COLO668 (cell line): ENCODE measurements at regions not wholly inside any gene's neighbourhood (a gene's known extent, or its start where the extent isn't known, plus 50 kb on each side); places are given as distances from the start of the nearest gene placed in this dataset.
"Not testable (repeated sequence)": the region's sequence is repeated elsewhere in the genome, so short reads cannot be mapped to it uniquely, and the experiment has no call there.

Experiments used
- DNase-seq: peaks from one replicate; lab custom pipeline; 2025; ENCODE audit not compliant: unreplicated experiment; lab: John Stamatoyannopoulos, UW

DNA sequence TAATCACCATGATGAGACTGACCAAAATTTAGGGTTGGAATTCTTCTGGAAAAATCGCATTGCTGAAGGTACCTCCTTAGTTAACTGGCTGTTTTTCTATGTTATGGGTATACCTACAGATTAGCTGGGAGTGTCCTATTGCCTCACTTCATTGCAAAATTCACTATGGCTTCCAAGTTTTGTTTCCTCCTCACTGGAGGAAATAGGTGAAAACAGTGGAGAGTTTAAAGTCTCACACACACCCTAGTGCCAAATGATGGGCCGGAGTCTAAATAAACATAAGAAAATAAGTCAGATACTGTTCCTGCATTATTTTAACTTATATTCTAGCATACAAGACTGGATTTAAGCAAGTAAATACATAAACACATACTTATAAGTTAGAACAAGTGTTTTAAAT is 98.2 kb downstream of the AHR start:
- no peak for DNase-seq

DNA sequence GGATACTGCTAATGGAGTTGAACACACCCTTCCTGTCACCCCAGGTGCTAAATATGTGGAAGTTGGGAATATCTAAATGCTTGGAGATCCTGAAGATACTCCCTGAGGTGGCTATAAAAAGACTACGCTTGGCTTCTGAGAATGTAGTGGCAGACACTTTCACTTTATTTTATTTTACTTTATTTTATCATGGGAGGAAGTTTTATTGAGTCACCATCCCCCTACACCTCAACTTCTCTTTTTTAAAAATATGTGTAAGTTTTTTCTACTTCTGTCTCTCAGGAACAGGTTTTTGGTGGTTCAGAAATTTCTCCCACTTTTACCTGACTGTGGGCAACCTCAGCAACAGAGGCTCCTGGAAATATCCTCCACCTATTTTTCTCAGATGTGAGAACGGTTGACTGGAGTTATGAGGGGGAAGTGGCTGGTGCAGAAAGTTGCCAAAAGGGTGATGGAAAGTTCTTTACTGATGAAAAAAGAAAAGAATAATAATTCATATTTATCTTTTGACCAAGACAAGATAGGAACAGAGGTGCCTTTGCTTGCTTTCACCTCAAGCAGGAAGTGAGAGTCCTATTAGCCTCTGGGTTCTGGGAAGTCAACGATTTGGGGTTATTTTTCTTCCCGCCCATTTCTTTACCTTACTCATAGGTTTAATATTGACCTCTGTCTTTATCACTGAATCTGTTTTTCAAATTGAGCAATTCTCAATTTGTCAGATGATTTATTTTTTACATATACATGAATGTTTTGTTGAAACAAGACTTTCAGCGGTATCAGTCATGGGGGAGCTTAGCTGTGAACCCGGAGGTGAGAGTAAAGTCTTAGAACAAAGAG is 103.6 kb downstream of the AHR start:
- DNase-seq: no peak

DNA sequence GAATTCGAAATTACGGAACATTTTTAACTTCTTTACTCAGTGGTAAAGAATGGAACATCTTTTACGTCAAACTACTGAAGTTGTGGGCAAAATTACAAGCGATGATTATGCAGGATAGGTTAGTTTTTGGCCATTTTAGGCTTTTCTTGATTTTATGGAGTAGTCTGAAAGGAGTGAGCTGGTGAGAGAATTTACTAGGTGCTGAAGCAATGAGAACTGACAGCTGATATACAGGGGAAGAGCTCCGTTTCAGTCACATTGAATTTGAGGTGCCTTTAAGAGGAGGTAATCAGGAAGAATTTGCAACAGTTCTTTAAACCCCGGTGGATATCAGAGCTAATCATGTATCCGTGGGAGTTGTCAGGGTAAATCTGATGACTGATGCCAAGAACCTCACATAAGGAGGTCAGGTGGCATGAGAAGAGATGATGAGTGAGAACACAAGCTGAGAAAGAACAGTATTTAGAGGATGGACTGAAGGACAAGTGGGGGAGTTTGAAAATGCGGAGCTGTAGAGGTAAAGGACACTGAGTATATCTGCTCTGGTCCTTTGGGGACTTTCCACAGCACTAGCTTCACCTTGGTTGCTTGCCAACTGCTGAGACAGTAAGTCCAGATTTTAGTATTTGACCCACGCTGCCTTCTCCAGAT is 104.3 kb downstream of the AHR start:
- no peak for DNase-seq

DNA sequence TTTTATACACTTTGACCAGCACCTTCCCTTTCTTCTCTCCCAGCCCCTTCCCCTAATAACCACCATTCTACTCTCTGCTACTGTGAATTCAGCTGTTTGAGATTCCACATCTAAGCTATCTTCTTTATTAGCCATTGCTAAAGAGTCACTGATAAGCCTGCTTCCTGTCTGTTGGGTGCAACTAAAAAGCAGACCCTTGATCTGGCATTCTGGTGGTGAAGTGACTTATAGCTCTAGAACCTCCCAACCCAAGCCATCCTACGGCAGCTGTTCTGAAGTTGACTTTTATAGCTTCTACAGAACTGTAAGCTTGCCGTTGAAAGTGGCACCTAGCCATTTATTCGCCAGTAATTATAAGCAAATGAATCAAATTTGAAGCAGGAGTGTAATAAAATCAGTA is 105.6 kb downstream of the AHR start:
- DNase-seq: no peak

DNA sequence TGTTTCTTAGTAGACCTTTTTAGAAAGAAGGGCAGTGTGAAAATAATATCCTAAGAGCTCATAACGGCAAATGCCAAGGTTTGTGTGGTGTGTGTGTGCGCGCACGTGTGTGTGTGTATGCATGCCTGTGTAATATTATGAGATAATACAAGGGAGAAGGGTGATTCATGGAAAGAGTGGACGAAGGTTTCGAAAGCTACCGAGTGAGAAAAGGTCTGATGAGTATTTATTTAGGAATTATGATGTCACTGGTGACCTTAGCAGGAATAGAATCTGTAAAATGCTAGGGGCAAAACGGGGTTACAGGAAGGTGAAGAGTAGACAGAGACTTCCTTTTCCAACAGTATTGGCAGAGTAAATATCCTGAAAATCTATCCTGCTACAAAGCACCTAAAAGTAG is 107.3 kb downstream of the AHR start:
- DNase-seq: no peak

DNA sequence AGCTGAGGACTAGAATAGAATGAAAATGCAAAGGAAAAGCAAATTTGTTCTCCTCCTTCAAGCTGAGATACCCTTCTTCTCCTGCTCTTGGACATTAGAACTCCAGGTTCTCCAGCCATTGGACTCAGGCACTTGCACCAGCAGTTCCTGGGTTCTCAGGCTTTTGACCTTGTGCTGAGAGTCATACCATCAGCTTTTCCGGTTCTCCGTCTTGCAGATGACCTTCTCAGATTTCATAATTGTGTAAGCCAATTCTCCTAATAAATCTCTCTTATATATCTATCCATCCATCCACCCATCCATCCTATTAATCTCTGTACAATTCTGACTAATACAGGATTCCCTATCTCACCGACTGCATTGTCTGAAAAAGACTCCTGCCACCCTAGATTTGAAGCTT is 108.3 kb downstream of the AHR start:
- DNase-seq: no peak

DNA sequence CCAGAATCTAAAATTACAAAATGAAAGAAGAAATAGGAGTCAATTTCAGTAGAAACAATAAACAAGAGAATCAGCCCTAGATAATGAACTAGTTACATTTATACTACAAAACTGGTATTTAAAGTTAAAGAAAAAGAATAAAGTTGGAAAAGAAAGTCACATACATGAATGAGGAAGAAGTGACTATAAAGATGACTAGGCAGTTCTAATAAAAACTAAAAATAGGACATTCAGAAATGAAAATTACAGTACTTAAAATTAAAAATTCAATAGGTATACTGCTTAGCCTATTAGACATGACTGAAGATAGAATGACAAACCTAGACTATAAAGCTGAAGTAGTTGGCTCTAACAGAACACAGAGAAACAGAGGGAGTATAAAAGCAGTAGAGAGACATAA is 108.8 kb downstream of the AHR start:
- no peak for DNase-seq

DNA sequence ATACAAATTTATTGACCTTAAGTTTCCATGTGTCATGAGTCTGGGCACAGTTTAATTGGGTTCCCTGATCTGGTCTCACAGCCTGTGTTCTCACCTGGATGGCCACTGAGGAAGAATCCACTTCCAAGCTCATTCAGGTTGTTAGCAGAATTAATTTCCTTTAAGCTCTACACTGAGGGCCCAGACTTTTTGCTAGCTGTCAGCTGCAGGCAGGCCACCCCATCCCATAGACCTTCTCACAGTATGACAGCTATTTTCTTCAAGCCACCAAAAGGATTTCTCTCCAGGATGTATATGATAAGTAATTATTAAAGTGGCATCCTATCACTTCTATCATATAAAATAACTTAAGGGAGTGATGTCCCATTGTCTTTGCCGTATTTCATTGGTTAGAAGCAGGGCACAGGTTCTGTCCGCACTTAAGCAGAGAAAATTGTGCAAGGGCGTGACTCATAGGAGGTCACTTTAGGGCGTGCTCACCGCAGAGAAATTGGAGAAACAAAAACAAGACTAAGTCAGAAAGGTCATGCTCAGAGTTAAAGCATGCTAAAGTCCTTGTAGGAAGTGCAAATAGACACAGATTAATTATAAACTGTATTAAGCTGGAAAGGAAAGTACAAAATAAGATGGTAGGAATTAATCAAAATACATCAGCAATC is 109.9 kb downstream of the AHR start:
- no peak for DNase-seq

DNA sequence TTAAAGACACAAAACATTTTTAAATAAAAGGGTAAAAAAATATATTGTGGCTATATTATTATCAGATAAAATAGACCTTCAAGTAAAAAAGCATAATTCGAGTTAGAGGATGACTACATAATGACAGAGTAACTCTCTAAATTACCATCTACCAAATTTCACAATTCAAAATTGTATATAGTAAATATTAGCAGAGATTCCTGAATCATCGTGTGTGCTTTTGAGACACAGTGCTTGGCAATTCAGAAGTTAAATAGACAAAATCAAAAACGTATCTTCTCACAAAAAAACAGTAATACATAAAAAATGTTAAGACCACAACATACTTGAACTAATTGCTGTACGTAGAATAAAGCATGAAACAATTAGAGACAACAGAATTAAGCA is 110.4 kb downstream of the AHR start:
- no peak for DNase-seq

DNA sequence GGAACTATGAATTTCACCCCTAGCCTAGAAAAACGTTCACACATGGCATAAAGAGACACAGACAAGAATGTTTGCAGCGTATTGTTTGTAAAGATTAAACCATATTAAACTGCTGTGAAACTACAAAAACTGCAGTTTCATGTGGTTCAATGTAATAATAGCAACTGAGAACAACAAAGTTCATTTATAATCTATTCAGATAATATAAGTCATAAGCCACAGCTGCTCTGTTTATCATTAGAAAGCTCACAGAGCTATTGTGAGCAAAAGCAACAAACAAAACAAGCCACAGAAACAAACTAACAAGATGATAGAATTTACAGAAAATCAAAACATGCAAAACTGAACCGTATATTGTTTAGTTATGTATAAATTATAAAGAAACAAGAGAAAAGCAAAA is 113.5 kb downstream of the AHR start:
- no peak for DNase-seq

DNA sequence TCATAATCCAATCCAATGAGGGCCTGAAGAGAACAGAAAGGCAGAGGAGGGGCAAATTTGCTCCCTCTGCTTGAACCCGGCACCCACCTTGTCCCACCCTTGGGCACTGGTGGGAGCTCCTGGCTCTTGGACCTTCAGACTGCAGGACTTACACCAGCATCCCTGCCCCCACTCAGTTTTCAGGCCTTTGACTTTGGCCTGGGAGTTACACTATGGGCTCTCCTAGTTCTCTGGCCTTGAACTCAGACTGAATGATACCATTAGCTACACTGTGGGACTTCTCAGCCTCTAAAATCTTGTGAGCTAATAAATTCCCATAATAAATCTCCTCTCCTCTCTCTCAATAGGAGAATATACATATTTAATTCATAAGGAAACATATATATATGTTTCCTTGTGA is 114.4 kb downstream of the AHR start:
- no peak for DNase-seq

DNA sequence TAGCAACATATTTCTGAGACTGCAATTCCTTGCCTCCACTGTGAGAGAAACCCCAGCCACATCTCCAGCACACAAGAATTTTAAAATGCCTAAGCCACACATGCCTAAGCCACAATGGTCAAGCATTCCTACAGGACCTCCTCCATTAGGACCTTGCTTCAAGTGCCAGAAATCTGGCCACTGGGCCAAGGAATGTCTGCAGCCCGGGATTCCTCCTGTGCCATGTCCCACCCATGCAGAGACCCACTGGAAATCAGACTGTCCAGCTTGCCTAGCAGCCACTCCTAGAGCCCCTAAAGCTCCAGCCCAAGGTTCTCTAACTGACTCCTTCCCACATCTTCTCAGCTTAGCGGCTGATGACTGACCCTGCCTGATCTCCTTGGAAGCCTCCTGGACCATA is 117.5 kb downstream of the AHR start:
- DNase-seq: no peak

DNA sequence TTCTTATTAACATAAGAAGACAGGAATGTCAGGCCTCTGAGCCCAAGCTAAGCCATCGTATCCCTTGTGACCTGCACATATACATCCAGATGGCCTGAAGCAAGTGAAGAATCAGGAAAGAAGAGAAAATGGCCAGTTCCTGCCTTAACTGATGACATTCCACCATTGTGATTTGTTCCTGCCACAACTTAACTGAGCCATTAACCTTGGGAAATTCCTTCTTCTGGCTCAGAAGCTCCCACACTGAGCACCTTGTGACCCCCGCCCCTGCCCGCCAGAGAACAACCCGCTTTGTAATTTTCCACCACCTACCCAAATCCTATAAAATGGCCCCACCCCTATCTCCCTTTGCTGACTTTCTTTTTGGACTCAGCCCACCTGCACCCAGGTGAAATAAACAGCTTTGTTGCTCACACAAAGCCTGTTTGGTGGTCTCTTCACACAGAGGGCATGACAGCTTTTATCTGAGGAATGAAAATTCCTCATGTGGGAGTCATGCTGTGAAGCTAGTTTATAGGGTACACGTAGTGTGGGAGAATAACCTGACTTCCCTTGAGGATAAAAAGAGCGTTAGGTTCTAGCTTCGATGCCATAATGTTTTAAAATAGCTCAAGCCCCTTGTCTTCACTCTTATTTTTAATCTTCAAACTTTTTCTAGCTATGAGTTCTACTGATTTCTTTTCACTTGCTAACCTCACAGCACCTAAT is 122.0 kb downstream of the AHR start:
- not testable (repeated sequence) for DNase-seq

DNA sequence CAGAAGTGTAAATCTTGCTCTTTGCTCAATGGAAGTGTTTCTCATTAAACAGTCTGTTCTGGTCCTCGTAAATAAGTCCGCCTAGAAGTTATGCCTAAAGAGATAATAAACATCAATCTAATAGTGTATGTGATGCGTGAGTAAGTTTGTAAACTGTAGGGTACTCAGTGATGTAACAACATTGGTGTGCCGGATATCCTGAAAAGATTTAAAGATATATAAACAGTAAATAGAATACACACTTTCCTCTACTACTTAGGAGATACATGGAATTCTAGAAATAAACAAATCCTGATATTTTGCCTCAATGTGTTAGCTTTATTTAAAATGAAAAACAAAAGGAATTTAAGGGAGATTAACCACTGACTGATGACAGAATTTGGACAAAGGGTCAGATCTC is 123.5 kb downstream of the AHR start:
- no peak for DNase-seq

DNA sequence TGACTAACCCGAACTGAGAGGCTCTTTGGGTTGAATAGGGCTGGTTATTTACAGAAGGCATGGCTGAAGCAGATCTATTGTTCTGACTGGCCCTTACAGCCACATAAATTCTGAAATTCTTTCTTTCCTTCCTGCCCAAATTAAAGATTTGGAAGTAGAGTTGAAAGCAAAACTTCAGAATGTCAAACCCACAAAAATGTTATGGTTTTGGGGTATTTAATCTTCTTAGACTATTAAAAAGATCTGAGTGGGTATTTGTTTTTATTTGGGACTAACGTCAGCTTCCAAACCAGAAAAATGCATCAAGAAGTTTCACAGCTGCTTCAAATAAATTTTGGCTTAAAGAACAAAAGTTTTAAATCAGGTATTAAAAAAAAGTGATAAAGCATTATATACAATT is 124.5 kb downstream of the AHR start:
- DNase-seq: no peak

DNA sequence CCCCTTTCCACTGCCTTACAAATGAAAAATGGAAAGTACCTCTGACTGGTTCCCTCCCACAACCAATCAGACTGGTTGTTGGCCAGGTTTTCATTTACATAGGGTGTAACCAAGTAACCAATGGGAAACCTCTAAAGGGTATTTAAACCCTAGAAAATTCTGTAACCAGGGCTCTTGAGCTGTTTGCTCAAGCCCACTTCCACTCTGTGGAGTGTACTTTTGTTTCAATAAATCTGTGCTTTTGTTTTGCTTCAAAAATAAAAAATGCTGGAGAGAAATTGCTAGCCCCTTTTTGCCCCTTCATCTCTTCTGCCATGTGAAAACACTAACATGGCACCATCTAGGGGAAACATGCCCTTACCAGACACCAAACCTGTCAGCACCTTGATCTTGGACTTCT is 129.5 kb downstream of the AHR start:
- no peak for DNase-seq

DNA sequence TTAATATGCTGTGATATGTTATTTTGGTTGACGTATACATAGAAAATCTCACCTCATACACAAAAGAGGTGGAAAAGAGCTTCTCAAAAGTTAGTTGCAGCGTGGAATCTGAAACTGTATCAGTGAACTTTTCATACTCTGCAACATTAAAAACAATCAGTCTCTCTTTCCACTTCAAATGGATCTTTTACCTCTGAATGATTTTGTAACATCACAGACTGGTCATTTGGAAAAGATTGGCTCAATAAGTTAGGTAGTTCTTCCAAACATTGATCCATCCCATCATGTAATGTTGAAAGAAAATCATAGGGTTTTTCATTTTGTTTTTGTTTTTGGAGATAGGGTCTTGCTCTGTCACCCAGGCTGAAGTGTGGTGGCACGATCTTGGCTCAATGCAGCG is 131.1 kb downstream of the AHR start:
- no peak for DNase-seq

DNA sequence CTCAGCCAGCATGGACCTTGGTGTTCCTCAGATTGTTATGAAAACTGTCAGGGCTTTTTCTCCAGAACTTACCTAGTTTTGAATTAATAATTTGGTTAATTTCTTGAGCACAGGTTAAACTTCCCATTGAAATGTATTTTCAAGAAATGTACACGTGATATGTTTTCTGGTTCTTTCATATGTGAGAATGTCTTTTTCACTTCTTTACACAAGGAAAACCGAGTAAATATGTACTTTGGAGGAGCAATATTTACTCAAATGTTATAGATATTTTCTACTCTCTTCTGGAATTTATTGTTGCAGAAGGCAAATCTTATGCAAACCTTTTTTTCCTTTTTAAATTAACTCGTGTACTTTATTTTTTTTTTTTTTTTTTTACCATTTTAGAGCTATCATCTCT is 134.3 kb downstream of the AHR start:
- no peak for DNase-seq

DNA sequence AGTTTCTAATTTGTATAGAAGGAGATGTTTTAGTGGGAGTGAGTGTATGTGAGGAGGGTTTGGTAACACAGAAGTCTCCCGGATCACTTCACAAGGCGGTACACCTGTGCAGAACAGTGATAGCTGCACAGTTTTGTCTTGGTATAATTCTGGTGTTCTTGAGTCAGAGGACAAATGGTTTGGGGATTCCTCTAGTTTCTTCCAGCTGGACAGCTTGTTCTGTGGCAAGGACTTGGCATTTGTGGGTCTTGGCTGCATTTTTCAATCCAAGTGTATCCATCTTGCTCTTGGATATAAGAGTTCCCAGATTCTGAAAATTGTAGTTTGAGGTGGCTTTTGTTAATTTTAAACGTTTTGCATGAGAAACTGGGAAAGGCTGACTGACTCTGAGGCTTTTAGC is 135.7 kb downstream of the AHR start:
- DNase-seq: no peak

DNA sequence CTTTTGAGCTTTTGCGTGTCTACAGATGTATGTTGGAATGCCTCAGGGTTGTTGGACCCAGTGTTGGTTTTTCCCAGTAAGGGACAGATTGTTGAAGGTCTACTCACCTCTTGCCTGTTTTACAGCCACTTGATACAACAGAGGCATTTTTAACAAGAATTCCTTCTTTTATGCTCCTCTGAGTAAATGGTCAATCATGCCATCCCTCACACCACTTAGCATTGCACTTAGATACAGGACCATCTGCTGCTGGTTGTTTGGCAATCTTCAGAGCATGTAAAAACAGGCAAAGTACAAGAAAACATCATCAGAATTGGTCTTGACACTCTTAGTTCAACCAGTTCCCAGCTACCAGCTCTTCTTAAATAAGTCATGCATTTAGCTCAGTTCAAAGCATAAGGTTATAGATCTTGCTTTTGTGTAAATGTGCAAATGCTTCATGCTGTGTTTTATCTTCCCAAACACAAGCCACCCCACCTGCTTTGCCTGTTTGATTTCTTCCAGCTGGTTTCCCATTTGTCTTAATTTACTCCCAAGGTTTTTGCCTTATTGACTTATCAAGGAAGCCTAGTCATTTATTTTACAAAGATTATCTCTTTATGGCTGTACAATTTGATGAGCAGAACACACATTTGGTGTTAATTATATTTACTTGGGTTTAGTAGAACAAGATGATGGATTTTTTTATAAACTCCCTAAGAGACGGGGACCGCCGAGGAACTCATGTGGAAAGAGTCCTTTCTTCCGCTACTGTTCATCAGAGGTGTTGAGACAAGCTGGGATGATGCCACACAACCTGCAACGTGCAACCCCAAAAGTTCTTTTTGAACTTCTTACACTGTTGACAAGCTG is 136.6 kb downstream of the AHR start:
- no peak for DNase-seq

DNA sequence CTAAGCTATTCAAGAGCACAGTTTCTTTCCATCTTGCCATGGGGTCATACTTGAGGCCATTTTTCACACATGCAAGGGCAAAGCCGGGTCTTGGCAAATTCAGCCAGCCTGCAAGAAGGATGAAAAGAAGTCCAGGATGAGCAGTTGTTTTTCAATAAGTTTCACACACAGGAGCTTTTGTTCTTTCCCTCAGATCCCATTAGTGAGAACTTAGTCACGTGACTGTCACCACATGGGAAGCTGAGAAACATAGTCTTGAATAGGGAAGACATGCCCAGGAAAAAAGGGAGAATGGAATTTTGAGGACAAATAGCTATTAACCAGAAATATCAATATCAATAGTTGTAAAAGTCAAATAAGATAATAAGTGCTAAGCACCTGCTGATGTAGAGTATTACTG is 137.7 kb downstream of the AHR start:
- no peak for DNase-seq
